ENCODE measurements at regions not wholly inside any gene's neighbourhood (a gene's known extent, or its start where the extent isn't known, plus 50 kb on each side); places are given as distances from the start of the nearest gene placed in this dataset.
"Not testable (repeated sequence)": the region's sequence is repeated elsewhere in the genome, so short reads cannot be mapped to it uniquely, and the experiment has no call there.

- Histone ChIP-seq H3K36me3 (no peaks in the 10 kb centered on the region), H3K4me3 (replicated peaks in 1 of 3) (no peak overlapping the region), H3K9me3 (no peaks in the 10 kb centered on the region), H3K27me3 (no peaks in the 10 kb centered on the region), H3K4me1 (no peaks in the 10 kb centered on the region), H3K27ac (no peak overlapping the region)
- intact Hi-C loops (cut with DNase I): no loop called here
- 71 to 82% methylated on average over 2 of the region's 2 CpGs for WGBS, 2 donors
- TF ChIP-seq POLR2A (IDR thresholded peaks at IDR 0.05) (no peak), CTCF (IDR thresholded peaks at IDR 0.05) (no peak)
- DNase-seq: no peak
These were observed 339.6 kb upstream of the CDH5 start for GRCh38 chr16:66026787-66027330.

DNA sequence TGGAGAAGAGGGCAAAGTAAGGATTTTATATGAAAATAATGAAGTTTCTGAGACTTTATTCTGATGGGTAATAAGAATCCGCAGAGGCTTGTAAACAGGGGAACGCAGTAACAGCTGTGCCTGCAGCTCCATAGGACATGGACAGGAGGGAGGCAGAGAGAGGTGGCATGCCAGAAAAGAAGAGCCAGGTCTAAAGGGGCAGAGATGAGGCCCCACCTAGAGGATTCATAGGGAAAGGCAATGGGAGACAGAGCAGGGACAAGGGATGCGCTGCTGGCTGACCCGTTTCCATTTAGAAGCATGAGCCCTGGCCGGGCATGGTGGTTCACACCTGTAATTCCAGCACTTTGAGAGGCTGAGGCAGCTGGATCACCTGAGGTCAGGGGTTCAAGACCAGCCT lies 340.3 kb upstream of the CDH5 start:
- WGBS, 2 donors: 77 to 80% methylated on average over 5 of the region's 5 CpGs
- H3K4me3 ChIP-seq (replicated peaks in 1 of 3): no peak overlapping the region
- intact Hi-C loops (cut with DNase I): no loop called here
- no peak overlapping the region for H3K27ac ChIP-seq
- no peak for DNase-seq
- H3K4me1 ChIP-seq: no peaks in the 10 kb centered on the region
- no peaks in the 10 kb centered on the region for H3K9me3 ChIP-seq
- H3K36me3 ChIP-seq: no peaks in the 10 kb centered on the region
- no peaks in the 10 kb centered on the region for H3K27me3 ChIP-seq
- TF ChIP-seq POLR2A (IDR thresholded peaks at IDR 0.05) (no peak), CTCF (IDR thresholded peaks at IDR 0.05) (no peak)

DNA sequence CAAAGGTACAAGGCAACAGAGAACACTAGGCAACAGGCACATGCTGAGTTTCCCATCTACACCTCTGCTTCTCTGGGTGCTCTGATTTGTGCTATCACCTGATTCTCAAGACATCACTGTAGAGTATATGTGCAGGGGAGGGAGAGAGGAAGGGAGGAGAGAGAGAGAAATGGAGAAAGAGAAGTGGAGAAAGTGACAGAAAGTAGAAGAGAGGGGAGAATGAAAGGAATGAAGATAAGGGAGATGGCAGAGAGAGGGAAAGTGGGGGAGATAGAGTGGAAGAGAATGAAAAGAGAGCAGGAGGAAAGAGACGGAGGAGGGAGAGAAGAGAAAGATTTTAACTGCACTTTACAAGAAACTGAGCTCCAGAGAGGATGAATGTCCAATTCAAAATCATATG lies 340.7 kb upstream of the CDH5 start:
- Histone ChIP-seq H3K27me3 (no peaks in the 10 kb centered on the region), H3K4me3 (replicated peaks in 1 of 3) (no peak overlapping the region), H3K9me3 (no peaks in the 10 kb centered on the region), H3K36me3 (no peaks in the 10 kb centered on the region), H3K4me1 (no peaks in the 10 kb centered on the region), H3K27ac (no peak overlapping the region)
- 0% methylated on average over 1 of the region's 1 CpG for WGBS, 2 donors
- no peak for TF ChIP-seq CTCF (IDR thresholded peaks at IDR 0.05)
- TF ChIP-seq POLR2A (IDR thresholded peaks at IDR 0.05): no peak
- no peak for DNase-seq
- intact Hi-C loops (cut with DNase I): no loop called here

DNA sequence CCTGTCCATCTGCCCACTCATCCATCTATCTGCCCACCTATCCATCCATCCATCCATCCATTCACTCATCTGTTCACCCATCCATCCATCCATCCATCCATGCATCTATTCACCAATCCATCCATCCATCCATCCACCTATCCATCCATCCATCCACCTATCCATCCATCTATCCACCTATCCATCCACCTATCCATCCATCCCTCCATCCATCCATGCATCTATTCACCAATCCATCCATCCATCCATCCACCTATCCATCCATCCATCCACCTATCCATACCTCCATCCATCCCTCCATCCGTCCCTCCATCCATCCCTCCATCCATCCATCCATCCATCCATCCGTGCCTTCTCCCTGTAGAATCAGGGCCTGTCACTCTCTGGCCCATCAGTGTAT lies 341.9 kb upstream of the CDH5 start:
- DNase-seq; H3K9me3 ChIP-seq; H3K27me3 ChIP-seq; H3K4me1 ChIP-seq; H3K36me3 ChIP-seq; intact Hi-C loops (cut with DNase I); H3K4me3 ChIP-seq (replicated peaks in 1 of 3); H3K27ac ChIP-seq: not testable (repeated sequence)
- WGBS, 2 donors: 74 to 89% methylated on average over 2 of the region's 2 CpGs

- WGBS, 2 donors: 81 to 87% methylated on average over 3 of the region's 3 CpGs
- H3K4me3 ChIP-seq (replicated peaks in 1 of 3): no peak overlapping the region
These were observed 343.0 kb upstream of the CDH5 start for GRCh38 chr16:66023481-66023880.

More at GRCh38 chr16:66023481-66023880, 343.0 kb upstream of the CDH5 start:
- H3K27ac ChIP-seq: no peak overlapping the region
- no peak for DNase-seq
- no peaks in the 10 kb centered on the region for H3K9me3 ChIP-seq
- H3K27me3 ChIP-seq: no peaks in the 10 kb centered on the region
- TF ChIP-seq CTCF (IDR thresholded peaks at IDR 0.05) (no peak), POLR2A (IDR thresholded peaks at IDR 0.05) (no peak)
- intact Hi-C loops (cut with DNase I): no loop called here
- no peaks in the 10 kb centered on the region for H3K36me3 ChIP-seq
- no peaks in the 10 kb centered on the region for H3K4me1 ChIP-seq
